ENCODE measurements at regions not wholly inside any gene's neighbourhood (a gene's known extent, or its start where the extent isn't known, plus 50 kb on each side); places are given as distances from the start of the nearest gene placed in this dataset.
"Not testable (repeated sequence)": the region's sequence is repeated elsewhere in the genome, so short reads cannot be mapped to it uniquely, and the experiment has no call there.

GRCh38 chr11:34001557-34002064 lies 49.9 kb upstream of the CAPRIN1 start:
- DNase-seq (ENCODE audit: extremely low spot score, insufficient read length, low read depth): no peak
- FAIRE-seq: no peak

- DNase-seq (ENCODE audit: extremely low spot score, insufficient read length, low read depth) (no peak), FAIRE-seq (no peak)
These were observed 52.1 kb upstream of the CAPRIN1 start for GRCh38 chr11:33999393-33999792.

- DNase-seq (ENCODE audit: extremely low spot score, insufficient read length, low read depth): no peak
- no peak for FAIRE-seq
These were observed 53.8 kb upstream of the CAPRIN1 start for GRCh38 chr11:33997584-33998251.

- FAIRE-seq (peak; percentile 82), DNase-seq (ENCODE audit: extremely low spot score, insufficient read length, low read depth) (peak; percentile 37)
These were observed 54.8 kb upstream of the CAPRIN1 start for GRCh38 chr11:33996498-33997454.

GRCh38 chr11:33994937-33995336 lies 56.6 kb upstream of the CAPRIN1 start:
- FAIRE-seq (no peak), DNase-seq (ENCODE audit: extremely low spot score, insufficient read length, low read depth) (no peak)

GRCh38 chr11:33991136-33991535 lies 60.4 kb upstream of the CAPRIN1 start:
- DNase-seq (ENCODE audit: extremely low spot score, insufficient read length, low read depth); FAIRE-seq: not testable (repeated sequence)

- not testable (repeated sequence) for DNase-seq (ENCODE audit: extremely low spot score, insufficient read length, low read depth); FAIRE-seq
These were observed 61.4 kb upstream of the CAPRIN1 start for GRCh38 chr11:33990131-33990530.

- DNase-seq (ENCODE audit: extremely low spot score, insufficient read length, low read depth) (no peak), FAIRE-seq (no peak)
These were observed 62.1 kb upstream of the CAPRIN1 start for GRCh38 chr11:33989461-33989860.

- FAIRE-seq: no peak
- no peak for DNase-seq (ENCODE audit: extremely low spot score, insufficient read length, low read depth)
These were observed 62.8 kb upstream of the CAPRIN1 start for GRCh38 chr11:33988586-33989370.

- FAIRE-seq (peak; percentile 38), DNase-seq (ENCODE audit: extremely low spot score, insufficient read length, low read depth) (no peak)
These were observed 63.5 kb upstream of the CAPRIN1 start for GRCh38 chr11:33987975-33988580.

GRCh38 chr11:33987545-33987944 lies 64.0 kb upstream of the CAPRIN1 start:
- DNase-seq (ENCODE audit: extremely low spot score, insufficient read length, low read depth): no peak
- FAIRE-seq: no peak

GRCh38 chr11:33986597-33987501 lies 64.7 kb upstream of the CAPRIN1 start:
- FAIRE-seq; DNase-seq (ENCODE audit: extremely low spot score, insufficient read length, low read depth): not testable (repeated sequence)

GRCh38 chr11:33984682-33985389 lies 66.7 kb upstream of the CAPRIN1 start:
- no peak for DNase-seq (ENCODE audit: extremely low spot score, insufficient read length, low read depth)
- FAIRE-seq: no peak

GRCh38 chr11:33982661-33983060 lies 68.9 kb upstream of the CAPRIN1 start:
- FAIRE-seq: no peak
- no peak for DNase-seq (ENCODE audit: extremely low spot score, insufficient read length, low read depth)

GRCh38 chr11:33980897-33981296 lies 70.6 kb upstream of the CAPRIN1 start:
- FAIRE-seq (no peak), DNase-seq (ENCODE audit: extremely low spot score, insufficient read length, low read depth) (no peak)

- FAIRE-seq (no peak), DNase-seq (ENCODE audit: extremely low spot score, insufficient read length, low read depth) (no peak)
These were observed 73.2 kb upstream of the CAPRIN1 start for GRCh38 chr11:33978376-33978775.

GRCh38 chr11:33977676-33978075 lies 73.9 kb upstream of the CAPRIN1 start:
- FAIRE-seq: no peak
- DNase-seq (ENCODE audit: extremely low spot score, insufficient read length, low read depth): no peak

GRCh38 chr11:33976495-33977199 lies 74.9 kb upstream of the CAPRIN1 start:
- no peak for DNase-seq (ENCODE audit: extremely low spot score, insufficient read length, low read depth)
- FAIRE-seq: no peak
